ENCODE measurements at regions not wholly inside any gene's neighbourhood (a gene's known extent, or its start where the extent isn't known, plus 50 kb on each side); places are given as distances from the start of the nearest gene placed in this dataset.

DNA sequence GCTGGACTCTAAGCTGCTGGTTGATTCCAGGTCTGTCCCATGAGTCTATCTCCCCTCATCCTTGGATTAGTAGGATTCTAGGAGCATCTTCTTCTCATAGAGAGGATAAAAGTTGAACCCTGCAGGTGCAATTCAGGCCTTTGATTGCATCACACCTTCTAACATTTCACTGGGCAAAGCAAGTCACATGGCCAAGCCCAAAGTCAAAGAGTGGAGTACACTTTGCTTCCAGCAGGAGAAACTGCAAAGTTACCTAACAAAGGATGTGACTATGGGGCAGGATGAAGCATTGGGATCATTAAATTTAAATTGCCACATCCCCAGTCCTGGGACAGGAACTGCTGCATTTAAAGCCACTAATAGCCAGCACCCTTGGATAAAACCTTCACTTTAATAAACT is 51.0 kb upstream of the EGFLAM start:
- Histone ChIP-seq H3K4me1 (ENCODE audit: control insufficient read depth in 3 of 3, insufficient read depth in 3 of 3, low read length in 3 of 3) (no peaks in the 10 kb centered on the region), H3K36me3 (ENCODE audit: control insufficient read depth in 3 of 3, insufficient read depth in 3 of 3, low read length in 3 of 3) (no peaks in the 10 kb centered on the region), H3K9ac (ENCODE audit: low read depth in 1 of 3, low read length in 3 of 3) (no peak overlapping the region), H3K27ac (ENCODE audit: low read depth, low read length) (no peak overlapping the region), H3K27me3 (ENCODE audit: control insufficient read depth in 3 of 3, insufficient read depth in 3 of 3, low read length in 3 of 3) (peaks cover 0 to 7% (median 0%) of the 10 kb centered on the region in 3 donors), H3K4me3 (ENCODE audit: low read length in 3 of 3) (no peak overlapping the region), H3K9me3 (ENCODE audit: control insufficient read depth in 3 of 3, low read length in 3 of 3) (no peaks in the 10 kb centered on the region)

DNA sequence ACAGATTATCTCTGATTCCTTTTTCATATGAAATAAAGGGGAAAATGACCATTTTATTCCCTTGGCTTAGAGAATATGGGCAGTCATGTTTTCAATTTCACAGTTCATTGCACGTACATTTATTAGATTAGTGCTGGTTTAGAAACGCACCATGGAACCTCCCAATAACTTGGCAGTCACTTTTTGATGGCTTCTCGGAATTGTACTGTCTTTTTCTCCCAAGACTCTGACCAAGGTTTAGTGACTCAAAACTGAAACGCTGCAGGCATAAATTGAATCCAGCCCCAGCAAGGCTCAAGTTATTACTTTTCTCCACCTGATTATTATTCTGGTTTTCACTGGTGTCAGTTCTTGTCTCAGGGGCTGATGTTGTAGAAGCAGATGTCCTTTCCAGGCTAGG is 55.6 kb upstream of the EGFLAM start:
- Histone ChIP-seq H3K9me3 (ENCODE audit: control insufficient read depth in 3 of 3, low read length in 3 of 3) (no peaks in the 10 kb centered on the region), H3K27ac (ENCODE audit: low read depth, low read length) (no peak overlapping the region), H3K36me3 (ENCODE audit: control insufficient read depth in 3 of 3, insufficient read depth in 3 of 3, low read length in 3 of 3) (no peaks in the 10 kb centered on the region), H3K4me1 (ENCODE audit: control insufficient read depth in 3 of 3, insufficient read depth in 3 of 3, low read length in 3 of 3) (no peaks in the 10 kb centered on the region), H3K4me3 (ENCODE audit: low read length in 3 of 3) (no peak overlapping the region), H3K9ac (ENCODE audit: low read depth in 1 of 3, low read length in 3 of 3) (no peak overlapping the region), H3K27me3 (ENCODE audit: control insufficient read depth in 3 of 3, insufficient read depth in 3 of 3, low read length in 3 of 3) (peaks cover 0 to 11% (median 4%) of the 10 kb centered on the region in 3 donors)

GRCh38 chr5:38200872-38201557 is 57.3 kb upstream of the EGFLAM start:
- Histone ChIP-seq H3K27ac (ENCODE audit: low read depth, low read length) (no peak overlapping the region), H3K4me1 (ENCODE audit: control insufficient read depth in 3 of 3, insufficient read depth in 3 of 3, low read length in 3 of 3) (no peaks in the 10 kb centered on the region), H3K9ac (ENCODE audit: low read depth in 1 of 3, low read length in 3 of 3) (no peak overlapping the region), H3K36me3 (ENCODE audit: control insufficient read depth in 3 of 3, insufficient read depth in 3 of 3, low read length in 3 of 3) (no peaks in the 10 kb centered on the region), H3K27me3 (ENCODE audit: control insufficient read depth in 3 of 3, insufficient read depth in 3 of 3, low read length in 3 of 3) (peaks cover 0 to 11% (median 4%) of the 10 kb centered on the region in 3 donors), H3K4me3 (ENCODE audit: low read length in 3 of 3) (no peak overlapping the region), H3K9me3 (ENCODE audit: control insufficient read depth in 3 of 3, low read length in 3 of 3) (no peaks in the 10 kb centered on the region)

GRCh38 chr5:38197118-38197517 is 61.2 kb upstream of the EGFLAM start:
- H3K9me3 ChIP-seq (ENCODE audit: control insufficient read depth in 3 of 3, low read length in 3 of 3), result no peaks in the 10 kb centered on the region
- H3K4me3 ChIP-seq (ENCODE audit: low read length in 3 of 3), result no peak overlapping the region
- no peak overlapping the region for H3K9ac ChIP-seq (ENCODE audit: low read depth in 1 of 3, low read length in 3 of 3)
- no peaks in the 10 kb centered on the region for H3K36me3 ChIP-seq (ENCODE audit: control insufficient read depth in 3 of 3, insufficient read depth in 3 of 3, low read length in 3 of 3)
- H3K27me3 ChIP-seq (ENCODE audit: control insufficient read depth in 3 of 3, insufficient read depth in 3 of 3, low read length in 3 of 3), result peaks cover 7 to 12% (median 8%) of the 10 kb centered on the region in 3 donors
- no peak overlapping the region for H3K27ac ChIP-seq (ENCODE audit: low read depth, low read length)
- H3K4me1 ChIP-seq (ENCODE audit: control insufficient read depth in 3 of 3, insufficient read depth in 3 of 3, low read length in 3 of 3), result no peaks in the 10 kb centered on the region

DNA sequence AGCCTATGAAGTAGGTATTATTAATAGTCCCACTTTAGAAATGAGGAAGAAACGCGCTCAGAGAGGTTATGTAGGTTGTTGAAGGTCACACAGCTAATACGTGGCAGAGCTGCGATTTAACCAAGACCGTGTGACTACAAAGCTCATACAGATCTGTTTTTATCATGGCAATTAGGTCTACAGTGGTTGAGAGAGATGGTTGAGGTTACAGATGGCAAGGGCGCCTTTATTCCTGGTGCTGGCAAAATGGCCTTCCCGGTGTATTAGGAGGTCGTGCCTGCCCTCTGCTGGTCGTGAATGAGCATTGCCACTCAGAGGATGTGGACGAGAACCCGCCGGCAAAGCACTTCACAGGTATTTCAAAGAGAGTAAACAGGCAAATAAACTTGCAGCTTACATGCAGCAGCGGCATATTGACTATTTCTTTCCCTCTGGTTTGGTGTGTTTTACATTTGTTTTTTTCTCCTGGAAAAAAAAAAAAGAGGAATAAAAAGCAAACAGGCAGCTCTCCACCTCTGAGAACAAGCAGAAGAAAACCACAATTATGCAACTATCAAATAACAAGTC is 65.3 kb upstream of the EGFLAM start:
- no peaks in the 10 kb centered on the region for H3K9me3 ChIP-seq (ENCODE audit: control insufficient read depth in 3 of 3, low read length in 3 of 3)

GRCh38 chr5:38191693-38192092 is 66.7 kb upstream of the EGFLAM start:
- Histone ChIP-seq H3K4me3 (ENCODE audit: low read length in 3 of 3) (no peak overlapping the region), H3K9ac (ENCODE audit: low read depth in 1 of 3, low read length in 3 of 3) (no peak overlapping the region), H3K9me3 (ENCODE audit: control insufficient read depth in 3 of 3, low read length in 3 of 3) (no peaks in the 10 kb centered on the region), H3K27me3 (ENCODE audit: control insufficient read depth in 3 of 3, insufficient read depth in 3 of 3, low read length in 3 of 3) (peaks cover 3 to 12% (median 5%) of the 10 kb centered on the region in 3 donors), H3K4me1 (ENCODE audit: control insufficient read depth in 3 of 3, insufficient read depth in 3 of 3, low read length in 3 of 3) (peaks cover 0 to 12% (median 4%) of the 10 kb centered on the region in 3 donors), H3K36me3 (ENCODE audit: control insufficient read depth in 3 of 3, insufficient read depth in 3 of 3, low read length in 3 of 3) (no peaks in the 10 kb centered on the region), H3K27ac (ENCODE audit: low read depth, low read length) (no peak overlapping the region)

More for the DNA sequence above, 65.3 kb upstream of the EGFLAM start:
- Histone ChIP-seq H3K4me1 (ENCODE audit: control insufficient read depth in 3 of 3, insufficient read depth in 3 of 3, low read length in 3 of 3) (peaks cover 0 to 4% (median 0%) of the 10 kb centered on the region in 3 donors), H3K36me3 (ENCODE audit: control insufficient read depth in 3 of 3, insufficient read depth in 3 of 3, low read length in 3 of 3) (no peaks in the 10 kb centered on the region), H3K27ac (ENCODE audit: low read depth, low read length) (no peak overlapping the region), H3K4me3 (ENCODE audit: low read length in 3 of 3) (no peak overlapping the region), H3K27me3 (ENCODE audit: control insufficient read depth in 3 of 3, insufficient read depth in 3 of 3, low read length in 3 of 3) (peaks cover 3 to 12% (median 5%) of the 10 kb centered on the region in 3 donors), H3K9ac (ENCODE audit: low read depth in 1 of 3, low read length in 3 of 3) (no peak overlapping the region)

GRCh38 chr5:38190111-38190510 is 68.2 kb upstream of the EGFLAM start:
- Histone ChIP-seq H3K4me3 (ENCODE audit: low read length in 3 of 3) (no peak overlapping the region), H3K27me3 (ENCODE audit: control insufficient read depth in 3 of 3, insufficient read depth in 3 of 3, low read length in 3 of 3) (peaks cover 3 to 12% (median 5%) of the 10 kb centered on the region in 3 donors), H3K36me3 (ENCODE audit: control insufficient read depth in 3 of 3, insufficient read depth in 3 of 3, low read length in 3 of 3) (no peaks in the 10 kb centered on the region), H3K27ac (ENCODE audit: low read depth, low read length) (no peak overlapping the region), H3K9ac (ENCODE audit: low read depth in 1 of 3, low read length in 3 of 3) (no peak overlapping the region), H3K9me3 (ENCODE audit: control insufficient read depth in 3 of 3, low read length in 3 of 3) (no peaks in the 10 kb centered on the region), H3K4me1 (ENCODE audit: control insufficient read depth in 3 of 3, insufficient read depth in 3 of 3, low read length in 3 of 3) (peaks cover 0 to 12% (median 4%) of the 10 kb centered on the region in 3 donors)

DNA sequence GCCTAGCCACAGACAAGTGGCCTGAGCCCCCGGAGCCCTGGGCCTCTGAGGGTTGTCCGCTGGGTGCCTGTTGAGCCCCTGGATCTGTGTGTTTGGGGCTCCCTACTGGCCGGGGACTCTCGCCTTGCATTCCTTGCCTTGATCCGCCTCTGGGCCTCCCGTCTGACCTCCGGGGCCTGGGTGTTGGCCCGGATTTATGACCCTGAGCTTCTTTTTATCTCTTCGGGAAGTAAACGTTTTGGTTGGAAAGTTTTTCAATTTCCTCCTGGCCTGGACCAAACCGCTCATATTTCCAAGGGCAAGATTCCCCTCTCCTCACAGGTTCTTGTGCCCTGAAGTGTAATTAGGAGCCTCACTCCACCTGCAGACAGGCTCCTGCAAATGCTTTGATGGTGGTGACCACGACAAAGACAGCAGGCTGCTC is 69.3 kb upstream of the EGFLAM start:
- Histone ChIP-seq H3K9ac (ENCODE audit: low read depth in 1 of 3, low read length in 3 of 3) (no peak overlapping the region), H3K36me3 (ENCODE audit: control insufficient read depth in 3 of 3, insufficient read depth in 3 of 3, low read length in 3 of 3) (no peaks in the 10 kb centered on the region), H3K4me1 (ENCODE audit: control insufficient read depth in 3 of 3, insufficient read depth in 3 of 3, low read length in 3 of 3) (peaks cover 0 to 12% (median 4%) of the 10 kb centered on the region in 3 donors), H3K4me3 (ENCODE audit: low read length in 3 of 3) (no peak overlapping the region), H3K27me3 (ENCODE audit: control insufficient read depth in 3 of 3, insufficient read depth in 3 of 3, low read length in 3 of 3) (peaks cover 0 to 3% (median 0%) of the 10 kb centered on the region in 3 donors), H3K9me3 (ENCODE audit: control insufficient read depth in 3 of 3, low read length in 3 of 3) (no peaks in the 10 kb centered on the region), H3K27ac (ENCODE audit: low read depth, low read length) (no peak overlapping the region)

DNA sequence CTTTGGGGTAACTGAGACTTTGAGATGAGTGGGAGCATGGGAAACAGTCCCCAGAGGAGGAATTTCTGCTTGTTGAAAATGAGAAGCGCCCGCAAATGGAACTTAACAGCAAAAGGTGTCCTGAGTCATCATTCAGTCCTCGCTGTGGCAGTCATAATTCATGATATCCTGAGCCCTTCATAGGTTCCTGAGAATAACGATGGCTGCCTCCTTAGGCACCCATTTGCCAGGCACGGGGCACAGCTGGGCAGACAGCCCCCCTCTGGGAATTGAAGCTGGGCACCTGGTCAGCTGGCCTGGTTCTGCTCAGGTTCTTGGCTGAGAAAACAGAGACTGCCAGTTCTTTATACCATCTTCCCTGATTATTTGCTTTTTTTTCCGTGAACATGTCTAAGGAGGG is 69.8 kb upstream of the EGFLAM start:
- Histone ChIP-seq H3K27ac (ENCODE audit: low read depth, low read length) (no peak overlapping the region), H3K4me1 (ENCODE audit: control insufficient read depth in 3 of 3, insufficient read depth in 3 of 3, low read length in 3 of 3) (peaks cover 0 to 12% (median 4%) of the 10 kb centered on the region in 3 donors), H3K9ac (ENCODE audit: low read depth in 1 of 3, low read length in 3 of 3) (no peak overlapping the region), H3K4me3 (ENCODE audit: low read length in 3 of 3) (no peak overlapping the region), H3K36me3 (ENCODE audit: control insufficient read depth in 3 of 3, insufficient read depth in 3 of 3, low read length in 3 of 3) (no peaks in the 10 kb centered on the region), H3K9me3 (ENCODE audit: control insufficient read depth in 3 of 3, low read length in 3 of 3) (no peaks in the 10 kb centered on the region), H3K27me3 (ENCODE audit: control insufficient read depth in 3 of 3, insufficient read depth in 3 of 3, low read length in 3 of 3) (no peaks in the 10 kb centered on the region)

GRCh38 chr5:38187532-38187931 is 70.8 kb upstream of the EGFLAM start:
- H3K27me3 ChIP-seq (ENCODE audit: control insufficient read depth in 3 of 3, insufficient read depth in 3 of 3, low read length in 3 of 3), result no peaks in the 10 kb centered on the region

More at GRCh38 chr5:38187532-38187931, 70.8 kb upstream of the EGFLAM start:
- Histone ChIP-seq H3K4me3 (ENCODE audit: low read length in 3 of 3) (no peak overlapping the region), H3K36me3 (ENCODE audit: control insufficient read depth in 3 of 3, insufficient read depth in 3 of 3, low read length in 3 of 3) (no peaks in the 10 kb centered on the region), H3K27ac (ENCODE audit: low read depth, low read length) (no peak overlapping the region), H3K9me3 (ENCODE audit: control insufficient read depth in 3 of 3, low read length in 3 of 3) (no peaks in the 10 kb centered on the region), H3K9ac (ENCODE audit: low read depth in 1 of 3, low read length in 3 of 3) (no peak overlapping the region), H3K4me1 (ENCODE audit: control insufficient read depth in 3 of 3, insufficient read depth in 3 of 3, low read length in 3 of 3) (peaks cover 0 to 15% (median 7%) of the 10 kb centered on the region in 3 donors)
